HCT116 (cell line): ENCODE measurements at regions not wholly inside any gene's neighbourhood (a gene's known extent, or its start where the extent isn't known, plus 50 kb on each side); places are given as distances from the start of the nearest gene placed in this dataset.

ENCODE experiments used
- ATAC-seq: fragments of 200-7000 bp; cut with Tn5 transposase; 2 replicates; pipeline ENCODE4 v1.9.1; 2020; ENCODE audit warnings: mild to moderate bottlenecking, moderate library complexity
- BruUV-seq: library from RNA; stranded (reverse); fragments of 400-500 nt; replicated peaks from 2 replicates; lab custom pipeline; 2021; lab: Mats Ljungman, UMichigan
- CTCF ChIA-PET: fragments of 300-600 bp; sonication (Branson Sonifier 250); formaldehyde crosslinking; loops from one replicate; lab custom pipeline; 2021; ENCODE audit warnings: antibody characterized with exemption; lab: Charles Lee
- POLR2A ChIA-PET: fragments of 300-600, 350-600 bp; sonication (Branson Sonifier 250); formaldehyde crosslinking; loops from one replicate; lab custom pipeline; 2021; ENCODE audit warnings: antibody characterized with exemption; lab: Charles Lee
- RAD21 ChIA-PET, 2 experiments: fragments of 300-600 bp; sonication (Branson Sonifier 250); formaldehyde crosslinking; loops; one replicate each; lab custom pipeline; 2023; ENCODE audit warnings: low total read pairs in 2 of 2; ENCODE audit not compliant: uncharacterized antibody in 2 of 2, unreplicated experiment in 2 of 2, low non-redundant PET in 1 of 2; lab: Charles Lee
- DNase-seq: peaks from one replicate; pipeline ENCODE4 v3.0.0-alpha.2; 2010; ENCODE audit warnings: low read depth, low spot score
- H2AFZ ChIP-seq: fragments of 200-600 bp; shearing (Covaris generic), sonication (generic); 2 replicates; pipeline ENCODE4 v1.6.1; 2017; ENCODE audit warnings: low read depth, mixed run types, mixed read lengths, antibody characterized with exemption, low read length; ENCODE audit not compliant: poor library complexity, severe bottlenecking
- H3K27ac ChIP-seq: 2 replicates; pipeline ENCODE4 v1.5.1; 2012; ENCODE audit warnings: low read depth, low read length
- H3K27me3 ChIP-seq: fragments of 200-600 bp; sonication (generic); 2 replicates; pipeline ENCODE4 v1.6.1; 2016; ENCODE audit warnings: mixed run types, low read length, mixed read lengths; ENCODE audit not compliant: insufficient read depth
- H3K36me3 ChIP-seq, 2 experiments: fragments of 200-500 bp in 1 of 2; fragments of 200-600 bp in 1 of 2; sonication (Bioruptor generic) in 1 of 2; sonication (generic) in 1 of 2; 2 replicates each; pipeline versions ENCODE4 v1.5.1 to v1.6.1; 2014 to 2016; ENCODE audit warnings: low read length in 2 of 2, inconsistent platforms in 1 of 2, mixed read lengths in 1 of 2, mixed run types in 1 of 2; ENCODE audit not compliant: insufficient read depth in 2 of 2, control insufficient read depth in 1 of 2
- H3K4me1 ChIP-seq, 2 experiments: fragments of 200-600 bp in 1 of 2; sonication (generic) in 1 of 2; 2 replicates each; pipeline versions ENCODE4 v1.5.1 to v1.6.1; 2012 to 2017; ENCODE audit warnings: low read length in 2 of 2, inconsistent platforms in 1 of 2, mild to moderate bottlenecking in 1 of 2, mixed read lengths in 1 of 2, mixed run types in 1 of 2, moderate library complexity in 1 of 2; ENCODE audit not compliant: insufficient read depth in 2 of 2, control insufficient read depth in 1 of 2
- H3K4me2 ChIP-seq: fragments of 200-600 bp; sonication (generic); 2 replicates; pipeline ENCODE4 v1.6.1; 2017; ENCODE audit warnings: mixed run types, low read length, mixed read lengths
- H3K4me3 ChIP-seq, 2 experiments: fragments of 200-600 bp in 1 of 2; sonication (generic) in 1 of 2; replicated peaks in 1 of 2; 2 replicates each; pipeline ENCODE4 v1.5.1; 2011 to 2016; ENCODE audit warnings: low read length in 2 of 2, control low read depth in 1 of 2, low read depth in 1 of 2, mild to moderate bottlenecking in 1 of 2, mixed read lengths in 1 of 2, mixed run types in 1 of 2
- H3K79me2 ChIP-seq: fragments of 200-600 bp; sonication (generic); 2 replicates; pipeline ENCODE4 v1.6.1; 2017; ENCODE audit warnings: mild to moderate bottlenecking, mixed run types, low read length, moderate library complexity, mixed read lengths; ENCODE audit not compliant: insufficient read depth
- H3K9ac ChIP-seq: fragments of 200-600 bp; sonication (generic); 2 replicates; pipeline ENCODE4 v1.6.1; 2016; ENCODE audit warnings: low read length, mixed read lengths
- H3K9me2 ChIP-seq: fragments of 200-600 bp; sonication (generic), shearing (Covaris generic); 2 replicates; pipeline ENCODE4 v1.6.1; 2017; ENCODE audit warnings: mixed run types, mild to moderate bottlenecking, moderate library complexity; ENCODE audit not compliant: insufficient read depth
- H3K9me3 ChIP-seq, 2 experiments: fragments of 200-500 bp in 1 of 2; fragments of 200-600 bp in 1 of 2; sonication (Bioruptor generic) in 1 of 2; sonication (generic) in 1 of 2; 2 replicates each; pipeline ENCODE4 v1.6.1; 2014 to 2017; ENCODE audit warnings: low read length in 2 of 2, mixed read lengths in 2 of 2, inconsistent platforms in 1 of 2, low read depth in 1 of 2, mild to moderate bottlenecking in 1 of 2, mixed run types in 1 of 2, moderate library complexity in 1 of 2; ENCODE audit not compliant: control insufficient read depth in 1 of 2, insufficient read depth in 1 of 2
- H4K20me1 ChIP-seq: fragments of 200-600 bp; sonication (generic), shearing (Covaris generic); 2 replicates; pipeline ENCODE4 v1.6.1; 2017; ENCODE audit warnings: mixed run types, mild to moderate bottlenecking, moderate library complexity; ENCODE audit not compliant: insufficient read depth
- CEBPB ChIP-seq: IDR thresholded peaks from 2 replicates; pipeline ENCODE4 v1.6.1; 2012; ENCODE audit warnings: low read depth
- EGR1 ChIP-seq: IDR thresholded peaks from 2 replicates; pipeline ENCODE4 v1.6.1; 2012; ENCODE audit warnings: low read depth
- ELF1 ChIP-seq: IDR thresholded peaks from 2 replicates; pipeline ENCODE4 v1.6.1; 2012; ENCODE audit warnings: low read depth, borderline replicate concordance
- EZH2 ChIP-seq: fragments of 200-600 bp; sonication (generic); IDR thresholded peaks from 2 replicates; pipeline ENCODE4 v1.6.1; 2017; ENCODE audit warnings: antibody characterized with exemption, mixed run types
- FOSL1 ChIP-seq: IDR thresholded peaks from 2 replicates; pipeline ENCODE4 v1.6.1; 2012; ENCODE audit warnings: low read depth
- JUND ChIP-seq: IDR thresholded peaks from 2 replicates; pipeline ENCODE4 v1.6.1; 2012
- POLR2A ChIP-seq: IDR thresholded peaks from 2 replicates; pipeline ENCODE4 v1.7.0; 2011; ENCODE audit warnings: borderline replicate concordance; ENCODE audit not compliant: insufficient read depth, insufficient read length; ENCODE audit errors: extremely low read depth
- POLR2AphosphoS5 ChIP-seq: IDR thresholded peaks from 2 replicates; pipeline ENCODE4 v1.6.1; 2011; ENCODE audit warnings: mild to moderate bottlenecking, low read depth, low read length, moderate library complexity
- RAD21 ChIP-seq: IDR thresholded peaks from 2 replicates; pipeline ENCODE4 v1.6.1; 2012; ENCODE audit warnings: low read depth, mild to moderate bottlenecking
- SIN3A ChIP-seq: IDR thresholded peaks from 2 replicates; pipeline ENCODE4 v1.6.1; 2012; ENCODE audit warnings: low read depth
- SP1 ChIP-seq: IDR thresholded peaks from 2 replicates; pipeline ENCODE4 v1.6.1; 2012; ENCODE audit warnings: low read depth
- SRF ChIP-seq: IDR thresholded peaks from 2 replicates; pipeline ENCODE4 v1.6.1; 2012; ENCODE audit warnings: low read depth
- ZFX ChIP-seq: fragments of 450-650 bp; IDR thresholded peaks from 2 replicates; pipeline ENCODE4 v1.6.1; 2017
- ZNF274 ChIP-seq: fragments of 200-500 bp; sonication (Bioruptor generic); IDR thresholded peaks from 2 replicates; pipeline ENCODE4 v1.6.1; 2014; ENCODE audit warnings: mild to moderate bottlenecking, low read depth, low read length, inconsistent platforms
- intact Hi-C: fragments of 100-400 bp; cut with micrococcal nuclease; formaldehyde crosslinking; loops from 2 replicates; pipeline ENCODE4 v1.10.0; 2022
- TF ChIP-seq, protein P1 (sequence below): IDR thresholded peaks from 2 replicates; pipeline ENCODE4 v1.6.1; 2012; ENCODE audit warnings: low read depth
- TF ChIP-seq, protein P2 (sequence below), 3 experiments: fragments of 200-600 bp in 1 of 3; sonication (generic) in 1 of 3; IDR thresholded peaks in 2 of 3; conservative IDR thresholded peaks in 1 of 3; 2 replicates each; pipeline ENCODE4 v1.5.1; 2012 to 2017; ENCODE audit warnings: low read depth in 2 of 3, low read length in 2 of 3, antibody characterized with exemption in 1 of 3, borderline replicate concordance in 1 of 3, control low read depth in 1 of 3, mild to moderate bottlenecking in 1 of 3, mixed read lengths in 1 of 3, mixed run types in 1 of 3, moderate library complexity in 1 of 3; ENCODE audit not compliant: insufficient read depth in 1 of 3
- TF ChIP-seq, protein P3 (sequence below): IDR thresholded peaks from 2 replicates; pipeline ENCODE4 v1.6.1; 2012
- TF ChIP-seq, protein P4 (sequence below): IDR thresholded peaks from 2 replicates; pipeline ENCODE4 v1.6.1; 2012

DNA sequence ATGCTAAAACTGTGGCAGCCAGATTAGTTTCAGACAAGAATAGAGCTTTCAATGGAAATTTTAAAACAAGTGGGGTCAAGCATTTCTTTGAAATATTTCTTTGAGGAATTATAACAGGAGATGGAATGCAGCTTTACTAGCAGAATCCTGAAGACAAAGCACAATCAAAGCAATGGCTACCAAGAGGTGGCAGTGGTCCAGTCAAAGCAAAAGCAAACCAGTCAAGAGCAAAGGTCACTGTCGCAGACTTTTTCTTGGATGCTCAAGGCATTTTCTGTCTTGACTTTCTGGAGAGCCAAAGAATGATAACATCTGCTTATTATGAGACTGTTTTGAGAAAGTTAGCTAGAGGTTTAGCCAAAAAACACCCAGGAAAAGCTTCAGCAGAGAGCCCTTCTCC, 351.2 kb upstream of the DLGAP1 start:
- Histone ChIP-seq H3K4me1 (no peaks in the 10 kb centered on the region), H3K4me2 (no peak overlapping the region), H3K4me3 (no peak overlapping the region), H3K27me3 (no peaks in the 10 kb centered on the region), H4K20me1 (no peaks in the 10 kb centered on the region), H3K9me2 (no peaks in the 10 kb centered on the region), H3K9me3 (peaks cover 16 to 35% of the 10 kb centered on the region in 2 experiments; a peak in 3 of 4 replicates), H3K9ac (no peak overlapping the region), H3K79me2 (no peaks in the 10 kb centered on the region), H3K27ac (no peak overlapping the region), H2AFZ (no peak overlapping the region), H3K36me3 (no peaks in the 10 kb centered on the region)
- no peak for TF ChIP-seq FOSL1
- TF ChIP-seq EGR1 = no peak
- TF ChIP-seq SIN3A = no peak
- no peak for TF ChIP-seq POLR2A
- no peak for TF ChIP-seq ZNF274
- TF ChIP-seq ELF1 = no peak
- TF ChIP-seq SRF = no peak
- no peak for TF ChIP-seq CEBPB
- no peak for TF ChIP-seq JUND
- TF ChIP-seq, protein P1, sequence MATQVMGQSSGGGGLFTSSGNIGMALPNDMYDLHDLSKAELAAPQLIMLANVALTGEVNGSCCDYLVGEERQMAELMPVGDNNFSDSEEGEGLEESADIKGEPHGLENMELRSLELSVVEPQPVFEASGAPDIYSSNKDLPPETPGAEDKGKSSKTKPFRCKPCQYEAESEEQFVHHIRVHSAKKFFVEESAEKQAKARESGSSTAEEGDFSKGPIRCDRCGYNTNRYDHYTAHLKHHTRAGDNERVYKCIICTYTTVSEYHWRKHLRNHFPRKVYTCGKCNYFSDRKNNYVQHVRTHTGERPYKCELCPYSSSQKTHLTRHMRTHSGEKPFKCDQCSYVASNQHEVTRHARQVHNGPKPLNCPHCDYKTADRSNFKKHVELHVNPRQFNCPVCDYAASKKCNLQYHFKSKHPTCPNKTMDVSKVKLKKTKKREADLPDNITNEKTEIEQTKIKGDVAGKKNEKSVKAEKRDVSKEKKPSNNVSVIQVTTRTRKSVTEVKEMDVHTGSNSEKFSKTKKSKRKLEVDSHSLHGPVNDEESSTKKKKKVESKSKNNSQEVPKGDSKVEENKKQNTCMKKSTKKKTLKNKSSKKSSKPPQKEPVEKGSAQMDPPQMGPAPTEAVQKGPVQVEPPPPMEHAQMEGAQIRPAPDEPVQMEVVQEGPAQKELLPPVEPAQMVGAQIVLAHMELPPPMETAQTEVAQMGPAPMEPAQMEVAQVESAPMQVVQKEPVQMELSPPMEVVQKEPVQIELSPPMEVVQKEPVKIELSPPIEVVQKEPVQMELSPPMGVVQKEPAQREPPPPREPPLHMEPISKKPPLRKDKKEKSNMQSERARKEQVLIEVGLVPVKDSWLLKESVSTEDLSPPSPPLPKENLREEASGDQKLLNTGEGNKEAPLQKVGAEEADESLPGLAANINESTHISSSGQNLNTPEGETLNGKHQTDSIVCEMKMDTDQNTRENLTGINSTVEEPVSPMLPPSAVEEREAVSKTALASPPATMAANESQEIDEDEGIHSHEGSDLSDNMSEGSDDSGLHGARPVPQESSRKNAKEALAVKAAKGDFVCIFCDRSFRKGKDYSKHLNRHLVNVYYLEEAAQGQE = no peak
- TF ChIP-seq EZH2 = no peak
- TF ChIP-seq, protein P2, sequence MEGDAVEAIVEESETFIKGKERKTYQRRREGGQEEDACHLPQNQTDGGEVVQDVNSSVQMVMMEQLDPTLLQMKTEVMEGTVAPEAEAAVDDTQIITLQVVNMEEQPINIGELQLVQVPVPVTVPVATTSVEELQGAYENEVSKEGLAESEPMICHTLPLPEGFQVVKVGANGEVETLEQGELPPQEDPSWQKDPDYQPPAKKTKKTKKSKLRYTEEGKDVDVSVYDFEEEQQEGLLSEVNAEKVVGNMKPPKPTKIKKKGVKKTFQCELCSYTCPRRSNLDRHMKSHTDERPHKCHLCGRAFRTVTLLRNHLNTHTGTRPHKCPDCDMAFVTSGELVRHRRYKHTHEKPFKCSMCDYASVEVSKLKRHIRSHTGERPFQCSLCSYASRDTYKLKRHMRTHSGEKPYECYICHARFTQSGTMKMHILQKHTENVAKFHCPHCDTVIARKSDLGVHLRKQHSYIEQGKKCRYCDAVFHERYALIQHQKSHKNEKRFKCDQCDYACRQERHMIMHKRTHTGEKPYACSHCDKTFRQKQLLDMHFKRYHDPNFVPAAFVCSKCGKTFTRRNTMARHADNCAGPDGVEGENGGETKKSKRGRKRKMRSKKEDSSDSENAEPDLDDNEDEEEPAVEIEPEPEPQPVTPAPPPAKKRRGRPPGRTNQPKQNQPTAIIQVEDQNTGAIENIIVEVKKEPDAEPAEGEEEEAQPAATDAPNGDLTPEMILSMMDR (IDR thresholded peaks at IDR 0.05 in 2 of 3, conservative IDR thresholded peaks at IDR 0.05 in 1 of 3; ENCODE audit: borderline replicate concordance in 1 of 3, insufficient read depth in 1 of 3, low read depth in 2 of 3, low read length in 2 of 3) = no peak
- TF ChIP-seq, protein P3, sequence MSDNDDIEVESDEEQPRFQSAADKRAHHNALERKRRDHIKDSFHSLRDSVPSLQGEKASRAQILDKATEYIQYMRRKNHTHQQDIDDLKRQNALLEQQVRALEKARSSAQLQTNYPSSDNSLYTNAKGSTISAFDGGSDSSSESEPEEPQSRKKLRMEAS = no peak
- no peak for TF ChIP-seq RAD21
- TF ChIP-seq POLR2AphosphoS5 = no peak
- TF ChIP-seq ZFX = no peak
- TF ChIP-seq SP1 = no peak
- TF ChIP-seq, protein P4, sequence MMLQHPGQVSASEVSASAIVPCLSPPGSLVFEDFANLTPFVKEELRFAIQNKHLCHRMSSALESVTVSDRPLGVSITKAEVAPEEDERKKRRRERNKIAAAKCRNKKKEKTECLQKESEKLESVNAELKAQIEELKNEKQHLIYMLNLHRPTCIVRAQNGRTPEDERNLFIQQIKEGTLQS = no peak
- DNase-seq (no peak), ATAC-seq (no peak)
- ChIA-PET RAD21 (no interaction called here), CTCF (no interaction called here), POLR2A (no interaction called here)
- intact Hi-C loops = no loop called here
- BruUV-seq = no TSS peak
